GM12878 (cell line): ENCODE measurements at regions not wholly inside any gene's neighbourhood (a gene's known extent, or its start where the extent isn't known, plus 50 kb on each side); places are given as distances from the start of the nearest gene placed in this dataset.

Experiments
- CBFB ChIP-seq: IDR thresholded peaks from 2 replicates; pipeline ENCODE4 v1.6.1; 2016; ENCODE audit warnings: antibody characterized with exemption, low read depth
- CEBPB ChIP-seq, 2 experiments: fragments of 150-350 bp in 1 of 2; IDR thresholded peaks; 2 replicates each; pipeline ENCODE4 v1.6.1; 2012 to 2014; ENCODE audit warnings: low read depth in 2 of 2, low read length in 2 of 2, borderline replicate concordance in 1 of 2, inconsistent platforms in 1 of 2
- CTCF ChIP-seq, 3 experiments: IDR thresholded peaks in 2 of 3; conservative IDR thresholded peaks in 1 of 3; 2 replicates each; pipeline ENCODE4 v1.5.1; 2011; ENCODE audit warnings: low read depth in 3 of 3, low read length in 3 of 3, mild to moderate bottlenecking in 3 of 3, control low read depth in 2 of 3, moderate library complexity in 2 of 3, inconsistent platforms in 1 of 3, mixed read lengths in 1 of 3; ENCODE audit not compliant: control insufficient read depth in 2 of 3, insufficient read depth in 1 of 3; ENCODE audit errors: extremely low read depth in 1 of 3
- ELK1 ChIP-seq: IDR thresholded peaks from 2 replicates; pipeline ENCODE4 v1.6.1; 2012; ENCODE audit warnings: low read depth, low read length, improper control_type of control experiment
- POLR2AphosphoS5 ChIP-seq: IDR thresholded peaks from 2 replicates; pipeline ENCODE4 v1.6.1; 2011; ENCODE audit warnings: mild to moderate bottlenecking, low read length, inconsistent platforms
- SMAD5 ChIP-seq: IDR thresholded peaks from 2 replicates; pipeline ENCODE4 v1.6.1; 2016; ENCODE audit warnings: antibody characterized with exemption, low read depth
- TAF1 ChIP-seq: IDR thresholded peaks from 2 replicates; pipeline ENCODE4 v1.6.1; 2011; ENCODE audit warnings: mild to moderate bottlenecking, low read depth, low read length, borderline replicate concordance
- ZBED1 ChIP-seq: IDR thresholded peaks from 2 replicates; pipeline ENCODE4 v1.6.1; 2016; ENCODE audit warnings: borderline replicate concordance
- ZNF274 ChIP-seq: IDR thresholded peaks from one replicate; pipeline ENCODE4 v1.8.0; 2011; ENCODE audit not compliant: insufficient read length, insufficient read depth
- ZNF592 ChIP-seq: fragments of 450-650 bp; IDR thresholded peaks from 2 replicates; pipeline ENCODE4 v1.6.1; 2017; ENCODE audit warnings: mild to moderate bottlenecking, moderate library complexity

GRCh38 chr10:15442056-15442455 lies 71.0 kb upstream of the FAM171A1 start:
- no peak for TF ChIP-seq ZNF274
- no peak for TF ChIP-seq CEBPB (IDR thresholded peaks at IDR 0.05; ENCODE audit: borderline replicate concordance in 1 of 2, low read depth in 2 of 2, low read length in 2 of 2)
- TF ChIP-seq POLR2AphosphoS5, result no peak
- TF ChIP-seq ZBED1, result no peak
- no peak for TF ChIP-seq CTCF (IDR thresholded peaks at IDR 0.05 in 2 of 3, conservative IDR thresholded peaks at IDR 0.05 in 1 of 3; ENCODE audit: control insufficient read depth in 2 of 3, extremely low read depth in 1 of 3, insufficient read depth in 1 of 3, low read depth in 3 of 3, low read length in 3 of 3)
- no peak for TF ChIP-seq ZNF592
- TF ChIP-seq SMAD5, result no peak
- no peak for TF ChIP-seq TAF1
- TF ChIP-seq CBFB, result no peak
- TF ChIP-seq ELK1, result no peak
